GM21576 (cell line): ENCODE measurements at regions not wholly inside any gene's neighbourhood (a gene's known extent, or its start where the extent isn't known, plus 50 kb on each side); places are given as distances from the start of the nearest gene placed in this dataset.
"Not testable (repeated sequence)": the region's sequence is repeated elsewhere in the genome, so short reads cannot be mapped to it uniquely, and the experiment has no call there.

Experiments used
- ATAC-seq: cut with Tn5 transposase; IDR thresholded peaks from one replicate; pipeline ENCODE4 v1.9.1; 2021; ENCODE audit warnings: mild to moderate bottlenecking, moderate library complexity; ENCODE audit not compliant: unreplicated experiment

DNA sequence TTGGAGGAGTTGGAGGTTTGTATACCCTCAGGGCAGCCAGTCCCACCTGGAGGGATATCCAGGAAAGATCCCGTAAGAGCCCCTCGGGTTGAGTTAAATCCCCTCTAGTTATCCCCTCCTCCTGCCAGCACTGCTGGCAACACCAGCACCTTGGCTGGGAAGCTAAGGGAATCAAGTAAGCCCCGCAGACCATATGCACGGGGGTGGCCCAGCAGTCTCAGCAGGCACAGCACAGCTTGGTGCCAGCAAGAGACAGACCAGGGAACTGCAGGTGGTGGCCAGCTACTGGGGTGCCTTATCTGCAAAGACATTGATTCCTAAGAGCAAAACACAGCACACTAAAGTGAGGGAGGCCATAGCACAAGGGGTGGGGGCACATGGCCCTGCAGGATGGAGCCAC is 173.8 kb downstream of the GOLGA6L4 start:
- not testable (repeated sequence) for ATAC-seq

DNA sequence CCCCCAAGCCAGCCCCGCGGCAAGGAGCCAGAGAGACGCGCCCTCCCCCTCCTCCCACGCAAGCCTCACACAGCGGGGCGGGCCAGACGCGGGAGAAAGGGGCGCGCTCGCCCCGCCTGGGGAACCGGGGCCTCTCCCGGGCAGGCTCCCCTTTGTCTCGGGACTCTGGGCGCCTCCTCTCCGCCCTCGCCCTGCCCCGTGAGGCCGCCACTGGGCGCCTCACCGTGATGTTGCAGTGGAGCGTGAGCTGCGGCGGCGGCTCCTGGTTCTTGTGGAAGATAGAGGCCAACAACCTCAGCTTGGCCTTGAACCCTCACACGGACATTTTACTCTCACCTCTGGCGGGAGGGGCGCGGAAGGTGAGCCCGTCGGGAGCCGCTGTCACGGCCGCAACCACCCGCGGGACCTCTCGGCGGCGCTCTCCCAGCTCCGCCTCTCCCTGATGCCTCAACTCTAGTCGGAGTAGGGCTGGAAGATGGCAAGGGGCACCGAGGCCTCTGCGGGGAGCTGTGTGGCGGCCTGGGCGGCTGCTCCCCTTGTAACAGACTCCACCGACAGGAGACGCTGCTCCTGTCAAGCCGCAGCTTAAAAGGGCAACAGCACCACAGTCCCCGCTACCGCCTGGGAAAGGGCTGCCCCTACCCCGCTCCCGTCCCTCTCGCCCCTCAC is 179.2 kb upstream of the ZSCAN2 start:
- not testable (repeated sequence) for ATAC-seq

GRCh38 chr15:84425327-84425726 is 175.5 kb upstream of the ZSCAN2 start:
- ATAC-seq = not testable (repeated sequence)

- ATAC-seq = not testable (repeated sequence)
Observed at GRCh38 chr15:84473305-84473877, 127.4 kb upstream of the ZSCAN2 start.

- ATAC-seq = not testable (repeated sequence)
Observed at GRCh38 chr15:84476364-84477033, 124.3 kb upstream of the ZSCAN2 start.

DNA sequence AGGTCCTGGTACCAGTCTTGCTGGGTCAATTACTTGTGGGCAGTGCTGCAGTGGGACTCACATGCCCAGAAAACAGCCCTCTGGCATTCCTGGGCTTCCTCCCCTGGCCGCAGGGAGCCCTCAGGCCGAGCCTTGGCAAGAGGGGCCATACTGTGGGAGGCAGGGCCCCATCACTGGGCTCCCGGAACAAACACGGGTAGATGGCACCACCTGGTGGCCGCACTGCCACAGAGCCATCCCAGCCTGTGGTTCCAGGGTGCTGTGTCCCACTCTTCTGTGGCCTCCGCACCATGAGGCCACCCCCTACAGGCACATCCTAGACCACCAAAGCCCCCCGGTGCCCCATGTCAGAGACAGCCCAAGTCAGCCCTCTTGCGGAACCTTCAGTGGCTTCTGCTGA is 123.3 kb upstream of the ZSCAN2 start:
- peak; percentile 79 for ATAC-seq

GRCh38 chr15:84480174-84480681 is 120.6 kb upstream of the ZSCAN2 start:
- not testable (repeated sequence) for ATAC-seq

- not testable (repeated sequence) for ATAC-seq
Observed at GRCh38 chr15:84483859-84484258, 117.0 kb upstream of the ZSCAN2 start.

- not testable (repeated sequence) for ATAC-seq
Observed at GRCh38 chr15:84500165-84500889, 100.5 kb upstream of the ZSCAN2 start.

GRCh38 chr15:84503101-84503500 is 97.7 kb upstream of the ZSCAN2 start:
- ATAC-seq = not testable (repeated sequence)

DNA sequence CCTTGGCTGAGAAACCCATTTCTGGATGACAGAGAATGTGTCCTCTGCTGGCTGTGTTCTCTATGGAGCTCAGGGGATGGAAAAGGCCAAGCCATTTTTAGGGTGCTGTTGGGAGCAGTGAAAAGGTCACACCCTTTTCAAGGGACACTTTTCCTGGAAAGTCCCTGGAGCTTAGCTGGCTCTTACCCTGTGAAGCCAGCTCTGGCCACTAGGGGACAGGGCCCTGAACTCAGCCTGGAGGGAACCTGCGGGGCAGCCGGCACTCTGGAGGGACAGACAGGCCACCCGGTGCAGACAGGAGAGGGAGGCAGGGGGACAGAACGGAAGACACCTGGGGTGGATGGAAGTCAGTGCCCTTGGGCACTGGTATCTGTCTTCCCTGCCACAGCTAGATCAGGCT is 95.3 kb upstream of the ZSCAN2 start:
- ATAC-seq = not testable (repeated sequence)

GRCh38 chr15:84512324-84512723 is 88.5 kb upstream of the ZSCAN2 start:
- not testable (repeated sequence) for ATAC-seq

GRCh38 chr15:84516773-84517172 is 84.0 kb upstream of the ZSCAN2 start:
- not testable (repeated sequence) for ATAC-seq

- not testable (repeated sequence) for ATAC-seq
Observed at GRCh38 chr15:84525491-84526344, 75.1 kb upstream of the ZSCAN2 start.

DNA sequence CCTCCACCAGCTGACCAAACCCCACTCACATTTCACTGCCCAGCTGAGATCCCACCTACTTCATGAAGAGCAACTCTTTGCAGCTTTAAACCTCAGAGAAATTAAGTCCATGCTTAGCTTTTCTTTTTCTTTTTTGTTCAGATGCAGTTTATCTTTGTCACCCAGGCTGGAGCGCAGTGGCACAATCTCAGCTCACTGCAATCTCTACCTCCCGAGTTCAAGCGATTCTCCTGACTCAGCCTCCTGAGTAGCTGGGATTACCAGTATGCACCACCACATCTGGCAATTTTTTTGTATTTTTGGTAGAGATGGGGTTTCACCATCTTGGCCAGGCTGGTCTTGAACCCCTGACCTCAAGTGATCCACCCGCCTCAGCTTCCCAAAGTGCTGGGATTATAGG is 70.1 kb upstream of the ZSCAN2 start:
- not testable (repeated sequence) for ATAC-seq

- ATAC-seq = not testable (repeated sequence)
Observed at GRCh38 chr15:84531223-84531622, 69.6 kb upstream of the ZSCAN2 start.

DNA sequence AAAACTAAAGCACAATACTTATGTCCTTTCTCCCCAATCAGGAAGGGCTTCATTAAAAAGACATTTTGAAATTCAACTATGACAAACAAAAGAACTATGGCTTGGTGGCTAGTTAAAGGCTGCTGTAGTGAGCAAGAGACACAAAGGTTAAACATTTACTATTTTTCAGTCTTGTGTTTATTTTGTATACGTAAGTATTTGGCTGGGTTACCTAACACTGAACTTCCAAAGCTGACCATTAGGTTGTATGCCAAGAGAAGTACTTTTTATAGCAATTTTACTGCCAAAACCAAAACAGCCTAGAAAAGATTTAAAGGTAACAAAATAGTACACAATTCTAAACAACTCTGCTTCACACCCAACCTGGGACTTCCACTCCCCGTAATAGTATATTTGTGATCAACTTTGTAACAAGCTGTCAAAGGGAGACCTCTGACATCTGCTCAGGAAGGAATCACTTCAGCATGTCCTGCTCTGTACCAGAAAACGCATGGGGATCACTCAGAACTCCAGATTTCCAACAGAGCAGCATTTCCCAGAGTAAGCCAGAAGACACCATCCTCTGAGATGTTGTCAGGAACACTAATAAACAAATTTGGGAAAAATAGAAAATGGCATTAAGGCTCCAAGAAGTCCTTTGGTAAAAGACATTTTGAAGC is 69.0 kb upstream of the ZSCAN2 start:
- not testable (repeated sequence) for ATAC-seq

DNA sequence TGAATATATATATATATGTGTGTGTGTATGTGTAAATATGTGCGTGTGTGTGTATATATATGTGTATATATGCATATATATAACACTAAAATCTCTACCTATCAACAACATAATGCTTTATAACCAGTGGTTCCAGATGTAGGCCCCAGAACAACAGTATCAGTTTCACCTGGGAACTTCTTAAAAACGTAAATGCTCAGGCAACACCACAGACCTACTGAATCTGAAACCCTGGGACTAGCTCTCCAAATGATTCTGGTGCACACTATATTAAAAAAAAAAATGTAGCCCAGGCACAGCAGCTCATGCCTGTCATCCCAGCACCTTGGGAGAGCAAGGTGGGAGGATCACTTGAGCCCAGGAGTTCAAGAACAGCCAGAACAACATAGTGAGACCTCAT is 67.1 kb upstream of the ZSCAN2 start:
- not testable (repeated sequence) for ATAC-seq

GRCh38 chr15:84534561-84535235 is 66.1 kb upstream of the ZSCAN2 start:
- ATAC-seq = not testable (repeated sequence)
